Kidney (tissue), 13 donors: ENCODE measurements at regions not wholly inside any gene's neighbourhood (a gene's known extent, or its start where the extent isn't known, plus 50 kb on each side); places are given as distances from the start of the nearest gene placed in this dataset.

Source experiments
- DNase-seq, 5 donors: peaks; one replicate each; pipeline ENCODE4 v3.0.0-alpha.2; 2013 to 2020
- FAIRE-seq: peaks from 2 replicates; lab custom pipeline; 2012; peaks lifted over from hg19 to GRCh38; lab: Jason Lieb, UNC
- H3K27ac ChIP-seq, 2 donors: one replicate each; pipeline ENCODE4 v1.7.0; 2013; ENCODE audit warnings: low read depth in 2 of 2, low read length in 2 of 2, inconsistent platforms in 1 of 2
- H3K27me3 ChIP-seq: one replicate; pipeline ENCODE4 v1.7.1; 2013; ENCODE audit warnings: low read length, inconsistent platforms; ENCODE audit not compliant: control insufficient read depth, insufficient read depth
- H3K36me3 ChIP-seq, 3 donors: one replicate each; pipeline versions ENCODE4 v1.7.0 to v1.7.1; 2013; ENCODE audit warnings: low read length in 3 of 3, control low read depth in 1 of 3, inconsistent platforms in 1 of 3; ENCODE audit not compliant: insufficient read depth in 3 of 3, control insufficient read depth in 2 of 3
- H3K4me1 ChIP-seq, 3 donors: one replicate each; pipeline versions ENCODE4 v1.7.0 to v1.7.1; 2013; ENCODE audit warnings: low read length in 3 of 3, inconsistent platforms in 1 of 3, low read depth in 1 of 3; ENCODE audit not compliant: control insufficient read depth in 2 of 3, insufficient read depth in 2 of 3
- H3K4me3 ChIP-seq, 3 donors: one replicate each; pipeline versions ENCODE4 v1.7.0 to v1.8.1; 2013; ENCODE audit warnings: low read length in 3 of 3, control low read depth in 1 of 3, inconsistent platforms in 1 of 3
- H3K9ac ChIP-seq, 3 donors: one replicate each; pipeline versions ENCODE4 v1.7.0 to v1.7.1; 2013; ENCODE audit warnings: low read length in 3 of 3, control low read depth in 1 of 3, inconsistent platforms in 1 of 3
- H3K9me3 ChIP-seq, 3 donors: one replicate each; pipeline versions ENCODE4 v1.7.0 to v1.7.1; 2013; ENCODE audit warnings: low read length in 3 of 3, control low read depth in 1 of 3, inconsistent platforms in 1 of 3; ENCODE audit not compliant: control insufficient read depth in 2 of 3, insufficient read depth in 1 of 3
- CTCF ChIP-seq: IDR thresholded peaks from 3 replicates; pipeline ENCODE4 v1.5.1; 2012; ENCODE audit warnings: mild to moderate bottlenecking, moderate library complexity, borderline replicate concordance; ENCODE audit not compliant: insufficient read depth; ENCODE audit errors: extremely low read depth
- intact Hi-C: fragments of 100-400 bp; cut with DNase I; formaldehyde crosslinking; loops from one replicate; pipeline ENCODE4 v1.11.1; 2022
- donor health status: control.
- donor health status: control.
- donor health status: control.
- donor health status: control.
- donor health status: control.
- donor health status: DM: yes; HTN: yes; CAD: no.
- donor health status: Normal renal cell carcinoma (clear cell type).

GRCh38 chr5:97726106-97726505, 543.1 kb upstream of the RIOK2 start:
- H3K27me3 ChIP-seq, result no peaks in the 10 kb centered on the region
- DNase-seq (no peak), FAIRE-seq (no peak)
- no peak for TF ChIP-seq CTCF
- H3K4me1 ChIP-seq, result no peaks in the 10 kb centered on the region
- H3K36me3 ChIP-seq, result no peaks in the 10 kb centered on the region
- H3K9me3 ChIP-seq, result no peaks in the 10 kb centered on the region
- intact Hi-C loops, result no loop called here
- H3K4me3 ChIP-seq, result no peak overlapping the region
- no peak overlapping the region for H3K9ac ChIP-seq
- no peak overlapping the region for H3K27ac ChIP-seq

GRCh38 chr5:97728920-97729319, 545.9 kb upstream of the RIOK2 start:
- FAIRE-seq, result no peak

DNA sequence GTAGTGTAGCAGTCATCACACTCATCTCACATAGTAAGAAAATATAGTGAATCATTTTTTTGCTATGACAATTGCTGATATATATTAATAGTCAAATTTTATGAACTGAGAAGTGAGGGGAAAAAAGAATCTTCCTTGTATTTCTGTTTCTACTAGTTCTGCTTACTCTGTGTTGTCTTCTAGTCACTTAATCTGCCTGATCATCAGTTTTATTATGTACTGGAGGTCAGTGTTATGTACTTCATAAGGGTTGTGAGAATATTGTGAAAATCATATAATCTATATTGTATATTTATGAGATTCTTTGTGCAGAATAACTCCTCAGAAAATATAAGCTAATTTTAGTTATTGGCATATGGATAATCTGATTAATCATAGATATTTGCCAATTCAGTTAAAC, 546.9 kb upstream of the RIOK2 start:
- Histone ChIP-seq H3K4me3 (no peak overlapping the region), H3K4me1 (no peaks in the 10 kb centered on the region), H3K27ac (no peak overlapping the region), H3K27me3 (no peaks in the 10 kb centered on the region), H3K9me3 (no peaks in the 10 kb centered on the region), H3K36me3 (no peaks in the 10 kb centered on the region), H3K9ac (no peak overlapping the region)
- no peak for FAIRE-seq
- DNase-seq, result no peak
- intact Hi-C loops, result no loop called here
- TF ChIP-seq CTCF, result no peak

More at GRCh38 chr5:97728920-97729319, 545.9 kb upstream of the RIOK2 start:
- Histone ChIP-seq H3K4me3 (no peak overlapping the region), H3K4me1 (no peaks in the 10 kb centered on the region), H3K9me3 (no peaks in the 10 kb centered on the region), H3K27ac (no peak overlapping the region), H3K36me3 (no peaks in the 10 kb centered on the region), H3K9ac (no peak overlapping the region), H3K27me3 (no peaks in the 10 kb centered on the region)
- intact Hi-C loops, result no loop called here
- no peak for TF ChIP-seq CTCF
- DNase-seq, result no peak

DNA sequence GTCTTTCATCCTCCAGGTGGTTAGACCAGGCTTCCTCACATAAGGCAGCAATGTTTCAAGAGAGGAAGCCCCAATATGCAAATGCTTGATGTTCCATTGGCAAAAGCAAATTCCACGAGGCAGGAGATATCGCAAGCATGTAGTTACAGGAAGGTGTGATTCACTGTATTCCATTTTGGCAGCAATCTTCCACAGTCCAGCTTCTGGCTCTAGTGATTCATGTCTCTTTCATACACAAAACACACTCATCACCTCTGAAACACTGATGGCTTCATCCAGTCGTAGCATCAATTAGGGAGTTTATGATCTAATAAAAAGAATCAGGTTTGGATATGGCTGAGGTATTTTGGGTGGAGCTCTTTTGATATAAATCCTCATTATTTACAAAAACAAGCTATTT, 552.2 kb upstream of the RIOK2 start:
- Histone ChIP-seq H3K27me3 (no peaks in the 10 kb centered on the region), H3K9ac (no peak overlapping the region), H3K27ac (no peak overlapping the region), H3K4me3 (no peak overlapping the region), H3K36me3 (no peaks in the 10 kb centered on the region), H3K9me3 (no peaks in the 10 kb centered on the region), H3K4me1 (no peaks in the 10 kb centered on the region)
- DNase-seq, result no peak
- no peak for TF ChIP-seq CTCF
- no peak for FAIRE-seq
- intact Hi-C loops, result no loop called here
